ENCODE measurements at regions not wholly inside any gene's neighbourhood (a gene's known extent, or its start where the extent isn't known, plus 50 kb on each side); places are given as distances from the start of the nearest gene placed in this dataset.

DNA sequence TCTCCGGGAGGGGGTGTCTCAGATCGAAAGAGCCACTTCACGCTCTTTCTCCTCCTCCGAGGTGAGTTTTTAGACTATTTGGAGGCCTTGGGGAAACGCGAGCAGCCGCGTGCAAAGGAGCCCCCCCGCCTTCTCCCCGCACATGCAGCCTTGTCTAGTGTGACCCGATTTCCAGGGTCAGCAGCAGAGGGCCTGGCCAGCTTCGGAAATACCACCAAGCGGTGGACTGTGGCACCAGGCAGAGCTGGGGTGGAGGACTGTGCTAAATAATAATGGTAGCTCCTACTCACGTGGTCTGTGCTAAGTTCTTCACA is 79.3 kb upstream of the BCOR start:
- TF ChIP-seq, protein P1, sequence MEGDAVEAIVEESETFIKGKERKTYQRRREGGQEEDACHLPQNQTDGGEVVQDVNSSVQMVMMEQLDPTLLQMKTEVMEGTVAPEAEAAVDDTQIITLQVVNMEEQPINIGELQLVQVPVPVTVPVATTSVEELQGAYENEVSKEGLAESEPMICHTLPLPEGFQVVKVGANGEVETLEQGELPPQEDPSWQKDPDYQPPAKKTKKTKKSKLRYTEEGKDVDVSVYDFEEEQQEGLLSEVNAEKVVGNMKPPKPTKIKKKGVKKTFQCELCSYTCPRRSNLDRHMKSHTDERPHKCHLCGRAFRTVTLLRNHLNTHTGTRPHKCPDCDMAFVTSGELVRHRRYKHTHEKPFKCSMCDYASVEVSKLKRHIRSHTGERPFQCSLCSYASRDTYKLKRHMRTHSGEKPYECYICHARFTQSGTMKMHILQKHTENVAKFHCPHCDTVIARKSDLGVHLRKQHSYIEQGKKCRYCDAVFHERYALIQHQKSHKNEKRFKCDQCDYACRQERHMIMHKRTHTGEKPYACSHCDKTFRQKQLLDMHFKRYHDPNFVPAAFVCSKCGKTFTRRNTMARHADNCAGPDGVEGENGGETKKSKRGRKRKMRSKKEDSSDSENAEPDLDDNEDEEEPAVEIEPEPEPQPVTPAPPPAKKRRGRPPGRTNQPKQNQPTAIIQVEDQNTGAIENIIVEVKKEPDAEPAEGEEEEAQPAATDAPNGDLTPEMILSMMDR (IDR thresholded peaks at IDR 0.05): no peak
- no peak for TF ChIP-seq POLR2A (IDR thresholded peaks at IDR 0.05)

All from testis (tissue), 2 donors.